Neural progenitor cell (in vitro differentiated cells): ENCODE measurements at regions not wholly inside any gene's neighbourhood (a gene's known extent, or its start where the extent isn't known, plus 50 kb on each side); places are given as distances from the start of the nearest gene placed in this dataset.

ENCODE experiments used
- DNase-seq: peaks from one replicate; pipeline ENCODE4 v3.0.0-alpha.2; 2016; ENCODE audit warnings: low spot score
- H2AFZ ChIP-seq: fragments of 200-600 bp; sonication (generic); replicated peaks from 2 replicates; pipeline ENCODE4 v1.6.1; 2016; ENCODE audit warnings: antibody characterized with exemption
- H3F3A ChIP-seq: fragments of 200-600 bp; sonication (generic); 2 replicates; pipeline ENCODE4 v1.6.1; 2016; ENCODE audit warnings: antibody characterized with exemption, low read depth
- H3K27ac ChIP-seq: fragments of 200-600 bp; sonication (generic); 2 replicates; pipeline ENCODE4 v1.5.1; 2016; ENCODE audit warnings: mild to moderate bottlenecking
- H3K27me3 ChIP-seq: fragments of 200-600 bp; sonication (generic); 2 replicates; pipeline ENCODE4 v1.6.1; 2016; ENCODE audit warnings: mild to moderate bottlenecking, moderate library complexity
- H3K36me3 ChIP-seq: fragments of 200-600 bp; sonication (generic); 2 replicates; pipeline ENCODE4 v1.5.1; 2016
- H3K4me1 ChIP-seq: fragments of 200-600 bp; sonication (generic); 2 replicates; pipeline ENCODE4 v1.6.1; 2016; ENCODE audit warnings: mixed run types
- H3K4me2 ChIP-seq: fragments of 200-600 bp; sonication (generic); 2 replicates; pipeline ENCODE4 v1.6.1; 2016
- H3K4me3 ChIP-seq: fragments of 200-600 bp; sonication (generic); 2 replicates; pipeline ENCODE4 v1.5.1; 2016
- H3K79me2 ChIP-seq: fragments of 200-600 bp; sonication (generic); 2 replicates; pipeline ENCODE4 v1.6.1; 2016; ENCODE audit warnings: low read depth
- H3K9ac ChIP-seq: fragments of 200-600 bp; sonication (generic); 2 replicates; pipeline ENCODE4 v1.6.1; 2016
- H3K9me3 ChIP-seq: fragments of 200-600 bp; sonication (generic); 2 replicates; pipeline ENCODE4 v1.5.1; 2016; ENCODE audit warnings: low read depth
- H4K20me1 ChIP-seq: fragments of 200-600 bp; sonication (generic); 2 replicates; pipeline ENCODE4 v1.6.1; 2016; ENCODE audit warnings: low read depth
- H3K27ac Mint-ChIP-seq: 3 replicates; pipeline ENCODE4 v1.8.0; 2021; ENCODE audit warnings: mixed read lengths
- H3K27me3 Mint-ChIP-seq: 2 replicates; pipeline ENCODE4 v1.8.0; 2022; ENCODE audit warnings: low read depth, mild to moderate bottlenecking, inconsistent platforms, moderate library complexity, mixed read lengths; ENCODE audit not compliant: insufficient read depth
- H3K36me3 Mint-ChIP-seq: 3 replicates; pipeline ENCODE4 v1.8.0; 2021; ENCODE audit warnings: mixed read lengths
- H3K4me1 Mint-ChIP-seq: 3 replicates; pipeline ENCODE4 v1.8.0; 2021; ENCODE audit warnings: mixed read lengths
- H3K4me3 Mint-ChIP-seq: 3 replicates; pipeline ENCODE4 v1.8.0; 2021; ENCODE audit warnings: mild to moderate bottlenecking, moderate library complexity, mixed read lengths
- H3K9me3 Mint-ChIP-seq: 3 replicates; pipeline ENCODE4 v1.8.0; 2020; ENCODE audit warnings: mixed read lengths
- CTCF ChIP-seq: fragments of 200-600 bp; sonication (generic); IDR thresholded peaks from 2 replicates; pipeline ENCODE4 v1.5.1; 2017; ENCODE audit warnings: antibody characterized with exemption, mild to moderate bottlenecking
- EZH2 ChIP-seq: fragments of 200-600 bp; sonication (generic); IDR thresholded peaks from 2 replicates; pipeline ENCODE4 v1.6.1; 2017; ENCODE audit warnings: antibody characterized with exemption, mild to moderate bottlenecking, moderate library complexity
- EZH2phosphoT487 ChIP-seq: fragments of 200-600 bp; sonication (generic); IDR thresholded peaks from 2 replicates; pipeline ENCODE4 v1.6.1; 2017; ENCODE audit warnings: antibody characterized with exemption

- H3K27ac Mint-ChIP-seq = peak overlapping the region; percentile 3
- H3K36me3 Mint-ChIP-seq = no peaks in the 10 kb centered on the region
- TF ChIP-seq CTCF = no peak
- no peak for TF ChIP-seq EZH2phosphoT487
- TF ChIP-seq EZH2 = no peak
These were observed 493.2 kb downstream of the MIAT start for GRCh38 chr22:27150544-27150941.

GRCh38 chr22:27151407-27151806, 494.0 kb downstream of the MIAT start:
- no peaks in the 10 kb centered on the region for H3K4me1 ChIP-seq
- no peaks in the 10 kb centered on the region for H3K27me3 ChIP-seq
- DNase-seq = peak; percentile 46
- H3K9ac ChIP-seq = no peak overlapping the region
- no peak overlapping the region for H3K4me2 ChIP-seq
- Mint-ChIP-seq H3K4me3 (no peak overlapping the region), H3K4me1 (peaks cover 9% of the 10 kb centered on the region), H3K9me3 (peaks cover 3% of the 10 kb centered on the region), H3K27ac (no peak overlapping the region), H3K27me3 (peaks cover 14% of the 10 kb centered on the region), H3K36me3 (no peaks in the 10 kb centered on the region)
- no peaks in the 10 kb centered on the region for H3K36me3 ChIP-seq
- H2AFZ ChIP-seq = no peak overlapping the region
- TF ChIP-seq EZH2 (no peak), CTCF (peak; percentile 26)
- no peaks in the 10 kb centered on the region for H4K20me1 ChIP-seq
- no peak overlapping the region for H3K27ac ChIP-seq
- no peak overlapping the region for H3K4me3 ChIP-seq
- no peaks in the 10 kb centered on the region for H3F3A ChIP-seq
- no peaks in the 10 kb centered on the region for H3K9me3 ChIP-seq
- H3K79me2 ChIP-seq = no peaks in the 10 kb centered on the region

More at GRCh38 chr22:27150544-27150941, 493.2 kb downstream of the MIAT start:
- H3K27ac ChIP-seq = no peak overlapping the region
- H3K27me3 ChIP-seq = no peaks in the 10 kb centered on the region
- Mint-ChIP-seq H3K9me3 (peaks cover 3% of the 10 kb centered on the region), H3K4me3 (no peak overlapping the region), H3K27me3 (peaks cover 14% of the 10 kb centered on the region), H3K4me1 (peaks cover 9% of the 10 kb centered on the region)
- DNase-seq = no peak
- H3K4me1 ChIP-seq = no peaks in the 10 kb centered on the region
- no peaks in the 10 kb centered on the region for H3K9me3 ChIP-seq
- H3K79me2 ChIP-seq = no peaks in the 10 kb centered on the region
- H3K36me3 ChIP-seq = no peaks in the 10 kb centered on the region
- no peak overlapping the region for H3K9ac ChIP-seq
- H2AFZ ChIP-seq = no peak overlapping the region
- H4K20me1 ChIP-seq = no peaks in the 10 kb centered on the region
- H3F3A ChIP-seq = no peaks in the 10 kb centered on the region
- no peak overlapping the region for H3K4me3 ChIP-seq
- H3K4me2 ChIP-seq = no peak overlapping the region

GRCh38 chr22:27152033-27152432, 494.6 kb downstream of the MIAT start:
- no peaks in the 10 kb centered on the region for H3K36me3 ChIP-seq

More at GRCh38 chr22:27152033-27152432, 494.6 kb downstream of the MIAT start:
- Histone ChIP-seq H3K4me2 (no peak overlapping the region), H3K4me1 (no peaks in the 10 kb centered on the region), H4K20me1 (no peaks in the 10 kb centered on the region), H2AFZ (no peak overlapping the region), H3K27ac (no peak overlapping the region), H3K27me3 (no peaks in the 10 kb centered on the region), H3K9me3 (no peaks in the 10 kb centered on the region), H3K9ac (no peak overlapping the region), H3K4me3 (no peak overlapping the region), H3F3A (no peaks in the 10 kb centered on the region), H3K79me2 (no peaks in the 10 kb centered on the region)
- Mint-ChIP-seq H3K36me3 (no peaks in the 10 kb centered on the region), H3K4me3 (no peak overlapping the region), H3K27ac (peak overlapping the region; percentile 3), H3K9me3 (peaks cover 3% of the 10 kb centered on the region), H3K4me1 (peaks cover 11% of the 10 kb centered on the region), H3K27me3 (peaks cover 14% of the 10 kb centered on the region)
- DNase-seq = no peak
- TF ChIP-seq EZH2phosphoT487 (no peak), CTCF (no peak), EZH2 (no peak)
